Adipocyte (in vitro differentiated cells): ENCODE measurements at regions not wholly inside any gene's neighbourhood (a gene's known extent, or its start where the extent isn't known, plus 50 kb on each side); places are given as distances from the start of the nearest gene placed in this dataset.
"Not testable (repeated sequence)": the region's sequence is repeated elsewhere in the genome, so short reads cannot be mapped to it uniquely, and the experiment has no call there.

Experiments
- DNase-seq: peaks from one replicate; pipeline ENCODE4 v3.0.0-alpha.2; 2015; ENCODE audit warnings: low read depth
- H3K27me3 ChIP-seq: replicated peaks from 2 replicates; pipeline ENCODE4 v1.7.0; 2013; ENCODE audit warnings: mild to moderate bottlenecking, low read length, moderate library complexity; ENCODE audit not compliant: control insufficient read depth, insufficient read depth
- H3K36me3 ChIP-seq: 2 replicates; pipeline ENCODE4 v1.7.0; 2013; ENCODE audit warnings: low read length, mild to moderate bottlenecking, moderate library complexity; ENCODE audit not compliant: control insufficient read depth, insufficient read depth, severe bottlenecking
- H3K4me1 ChIP-seq: 2 replicates; pipeline ENCODE4 v1.7.0; 2013; ENCODE audit warnings: mild to moderate bottlenecking, low read length, moderate library complexity; ENCODE audit not compliant: control insufficient read depth, insufficient read depth
- H3K4me3 ChIP-seq: 2 replicates; pipeline ENCODE4 v1.7.0; 2013; ENCODE audit warnings: mild to moderate bottlenecking, low read length, moderate library complexity
- H3K9ac ChIP-seq: 2 replicates; pipeline ENCODE4 v1.7.0; 2013; ENCODE audit warnings: mild to moderate bottlenecking, low read length, moderate library complexity
- H3K9me3 ChIP-seq: 2 replicates; pipeline ENCODE4 v1.7.0; 2013; ENCODE audit warnings: mild to moderate bottlenecking, low read length, moderate library complexity; ENCODE audit not compliant: control insufficient read depth

DNA sequence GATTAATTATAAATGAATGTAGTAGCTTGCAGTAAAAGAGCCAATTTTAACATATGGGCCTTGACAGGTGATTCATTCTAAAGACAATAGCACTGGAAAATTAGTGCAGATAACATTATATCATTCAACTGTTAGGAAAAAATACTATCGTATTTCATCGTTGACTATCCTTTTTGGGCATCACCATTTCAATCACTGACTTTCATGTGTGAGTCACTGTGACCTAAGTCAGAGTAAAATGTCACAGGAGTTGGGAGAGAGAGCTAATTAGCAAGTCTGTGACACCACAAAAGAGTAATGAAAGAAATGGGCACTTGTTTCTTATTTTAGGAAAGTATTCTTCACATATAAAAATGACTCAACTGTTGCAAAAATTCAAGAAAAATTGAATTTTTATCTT is 253.8 kb upstream of the CNTN5 start:
- Histone ChIP-seq H3K27me3 (no peaks in the 10 kb centered on the region), H3K4me3 (no peak overlapping the region), H3K9ac (no peak overlapping the region), H3K36me3 (no peaks in the 10 kb centered on the region), H3K9me3 (peaks cover 5% of the 10 kb centered on the region), H3K4me1 (no peaks in the 10 kb centered on the region)
- no peak for DNase-seq

DNA sequence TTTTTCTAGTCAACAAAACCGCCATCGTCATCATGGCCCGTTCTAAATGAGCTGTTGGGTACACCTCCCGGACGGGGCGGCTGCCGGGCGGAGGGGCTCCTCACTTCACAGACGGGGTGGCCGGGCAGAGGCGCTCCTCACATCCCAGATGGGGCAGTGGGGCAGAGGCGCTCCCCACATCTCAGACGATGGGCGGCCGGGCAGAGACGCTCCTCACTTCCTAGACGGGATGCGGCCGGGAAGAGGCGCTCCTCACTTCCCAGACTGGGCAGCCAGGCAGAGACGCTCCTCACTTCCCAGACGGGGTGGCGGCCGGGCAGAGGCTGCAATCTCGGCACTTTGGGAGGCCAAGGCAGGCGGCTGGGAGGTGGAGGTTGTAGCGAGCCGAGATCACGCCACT is 250.7 kb upstream of the CNTN5 start:
- not testable (repeated sequence) for H3K36me3 ChIP-seq, DNase-seq, H3K9ac ChIP-seq, H3K4me3 ChIP-seq, H3K27me3 ChIP-seq, H3K4me1 ChIP-seq
- H3K9me3 ChIP-seq: peaks cover 11% of the 10 kb centered on the region

DNA sequence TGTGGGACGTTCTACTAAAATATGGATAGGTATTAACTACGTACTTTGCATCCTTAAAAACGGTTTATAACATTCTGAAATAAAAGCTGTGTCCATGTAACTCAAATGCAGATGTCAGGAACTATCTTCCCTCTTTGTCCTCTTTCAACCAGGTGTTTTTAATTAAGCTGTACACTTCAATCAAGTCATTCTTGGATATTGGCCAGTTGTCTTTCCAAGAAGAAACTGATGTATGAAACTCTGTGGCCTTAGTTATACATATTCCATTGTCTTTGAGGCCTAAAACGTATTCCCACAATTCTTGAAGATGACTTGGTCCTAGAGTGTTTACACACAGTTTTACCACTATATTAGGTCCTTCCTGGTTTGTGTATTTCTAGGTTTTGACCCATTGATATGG is 249.0 kb upstream of the CNTN5 start:
- Histone ChIP-seq H3K4me3 (no peak overlapping the region), H3K27me3 (no peaks in the 10 kb centered on the region), H3K9me3 (peaks cover 10% of the 10 kb centered on the region), H3K4me1 (no peaks in the 10 kb centered on the region), H3K36me3 (no peaks in the 10 kb centered on the region), H3K9ac (no peak overlapping the region)
- DNase-seq: no peak

GRCh38 chr11:98772893-98773292 is 247.9 kb upstream of the CNTN5 start:
- Histone ChIP-seq H3K9ac (no peak overlapping the region), H3K36me3 (no peaks in the 10 kb centered on the region), H3K9me3 (peaks cover 10% of the 10 kb centered on the region), H3K4me3 (no peak overlapping the region), H3K27me3 (no peaks in the 10 kb centered on the region), H3K4me1 (no peaks in the 10 kb centered on the region)
- no peak for DNase-seq

DNA sequence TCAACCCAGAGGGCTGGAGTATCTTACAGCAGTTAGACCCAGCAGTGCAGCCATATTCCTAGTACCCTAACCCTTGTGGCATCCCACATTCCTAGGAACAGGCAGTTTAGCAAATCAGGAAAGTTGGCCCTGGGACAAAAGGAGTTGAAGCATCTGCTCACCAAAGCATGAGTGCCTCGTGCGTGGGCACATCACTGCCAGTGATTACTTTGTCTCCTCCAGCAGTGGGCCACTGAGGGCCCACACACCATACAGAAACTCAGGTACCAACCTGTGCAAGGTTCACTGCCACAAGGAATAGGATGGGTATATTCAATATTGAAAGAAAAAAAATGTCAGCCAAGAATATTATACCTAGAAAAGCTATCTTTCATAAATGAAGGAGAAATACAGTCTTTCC is 227.5 kb upstream of the CNTN5 start:
- no peak overlapping the region for H3K4me3 ChIP-seq
- no peaks in the 10 kb centered on the region for H3K36me3 ChIP-seq
- no peak for DNase-seq
- H3K9ac ChIP-seq: no peak overlapping the region
- no peaks in the 10 kb centered on the region for H3K27me3 ChIP-seq
- H3K9me3 ChIP-seq: peaks cover 10% of the 10 kb centered on the region
- H3K4me1 ChIP-seq: no peaks in the 10 kb centered on the region

DNA sequence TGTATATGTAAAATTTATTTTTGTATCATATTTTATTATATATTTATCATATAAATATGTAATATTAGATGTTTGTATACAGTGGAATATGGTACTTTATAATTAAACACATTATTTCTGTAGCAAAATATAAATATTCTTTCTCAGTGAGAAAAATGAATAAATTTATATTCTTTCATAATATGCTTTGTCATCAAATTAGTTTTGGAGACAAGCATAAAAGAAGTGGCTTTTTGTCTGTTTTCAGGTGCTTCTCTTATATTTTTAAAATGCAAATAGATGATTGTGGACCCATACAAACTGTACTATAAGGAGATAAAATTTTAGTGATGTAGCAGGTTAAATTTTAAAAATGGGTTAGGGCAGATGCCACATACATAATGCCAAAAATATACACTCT is 222.4 kb upstream of the CNTN5 start:
- peaks cover 16% of the 10 kb centered on the region for H3K9me3 ChIP-seq
- no peak overlapping the region for H3K4me3 ChIP-seq
- no peaks in the 10 kb centered on the region for H3K27me3 ChIP-seq
- DNase-seq: no peak
- H3K36me3 ChIP-seq: no peaks in the 10 kb centered on the region
- H3K9ac ChIP-seq: no peak overlapping the region
- no peaks in the 10 kb centered on the region for H3K4me1 ChIP-seq

GRCh38 chr11:98800696-98801095 is 220.1 kb upstream of the CNTN5 start:
- Histone ChIP-seq H3K36me3 (no peaks in the 10 kb centered on the region), H3K9ac (no peak overlapping the region), H3K27me3 (no peaks in the 10 kb centered on the region)

DNA sequence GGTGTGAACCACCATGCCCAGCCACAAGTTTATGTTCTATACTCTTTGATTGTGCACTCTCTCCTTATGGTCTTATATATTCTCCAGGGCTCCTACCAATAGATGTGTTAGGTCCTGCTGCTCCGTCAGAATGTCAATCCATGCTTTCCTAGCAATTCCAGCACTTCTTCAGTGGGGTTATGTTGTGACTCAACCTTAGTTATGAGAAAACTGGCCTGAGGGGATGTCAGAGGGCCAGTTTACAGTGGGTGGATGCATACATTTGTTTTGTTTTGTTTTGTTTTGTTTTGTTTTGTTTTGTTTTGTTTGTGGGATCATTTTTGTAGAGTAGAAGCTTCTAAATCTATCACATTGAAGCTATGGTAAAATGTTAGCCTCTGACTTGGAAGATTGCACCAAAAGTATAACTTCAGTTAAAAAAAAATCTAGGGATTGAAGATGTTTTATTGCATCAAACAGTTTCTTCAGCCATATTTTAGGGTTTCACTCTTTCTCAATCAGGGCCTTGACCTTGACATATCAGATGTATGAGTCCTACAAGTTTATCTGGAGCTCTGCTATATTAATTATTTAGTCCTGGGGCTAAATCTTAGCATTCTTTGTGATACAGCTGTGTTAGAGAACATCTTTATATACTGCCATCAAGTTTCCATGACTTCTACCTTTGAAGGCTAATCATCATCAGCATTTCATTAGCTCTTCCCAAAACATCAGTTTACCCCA is 191.6 kb upstream of the CNTN5 start:
- no peaks in the 10 kb centered on the region for H3K4me1 ChIP-seq
- H3K4me3 ChIP-seq: no peak overlapping the region
- no peaks in the 10 kb centered on the region for H3K36me3 ChIP-seq
- H3K27me3 ChIP-seq: no peaks in the 10 kb centered on the region
- H3K9ac ChIP-seq: no peak overlapping the region
- peaks cover 4% of the 10 kb centered on the region for H3K9me3 ChIP-seq
- DNase-seq: no peak

More at GRCh38 chr11:98800696-98801095, 220.1 kb upstream of the CNTN5 start:
- no peaks in the 10 kb centered on the region for H3K4me1 ChIP-seq
- H3K4me3 ChIP-seq: no peak overlapping the region
- peaks cover 9% of the 10 kb centered on the region for H3K9me3 ChIP-seq
- DNase-seq: no peak

DNA sequence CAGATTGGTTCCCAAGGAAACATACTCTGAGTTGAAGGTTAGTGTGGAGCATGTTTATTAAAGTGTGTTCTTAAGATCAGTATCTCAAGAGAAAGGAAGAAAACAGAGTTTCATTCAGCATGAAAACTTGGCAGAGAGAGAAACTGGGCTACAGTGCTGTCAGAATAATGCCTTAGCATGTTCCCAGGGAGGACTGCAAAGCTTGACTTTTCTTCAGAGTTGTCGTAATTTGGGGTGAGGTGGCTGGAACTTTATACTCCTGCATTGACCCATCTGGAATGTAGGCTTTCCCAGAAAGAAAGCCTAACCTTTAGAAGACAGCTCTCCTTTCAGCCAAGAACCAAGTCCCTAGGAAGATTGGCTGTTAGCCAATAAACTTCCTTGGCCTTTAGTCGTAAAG is 190.8 kb upstream of the CNTN5 start:
- no peak for DNase-seq
- Histone ChIP-seq H3K4me1 (no peaks in the 10 kb centered on the region), H3K27me3 (no peaks in the 10 kb centered on the region), H3K9ac (no peak overlapping the region), H3K36me3 (no peaks in the 10 kb centered on the region), H3K4me3 (no peak overlapping the region), H3K9me3 (peaks cover 4% of the 10 kb centered on the region)

DNA sequence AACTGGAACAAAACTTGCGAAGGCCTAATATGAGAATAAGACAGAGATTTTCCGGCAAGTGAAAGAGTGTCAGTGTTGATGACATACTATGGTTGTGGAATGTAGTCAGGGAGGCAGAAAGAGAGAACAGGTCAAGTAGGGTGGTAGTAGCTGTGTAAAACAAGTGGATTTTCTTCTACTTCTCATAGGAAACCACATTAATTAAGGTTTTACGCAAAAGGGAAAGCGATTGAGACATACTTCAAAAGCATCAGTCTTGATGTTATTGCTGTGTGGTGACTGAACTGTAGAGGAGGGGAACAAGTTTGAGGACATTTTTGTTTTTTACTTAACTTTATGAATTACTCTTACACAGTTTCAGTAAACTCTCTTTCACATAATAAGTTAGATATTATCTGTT is 186.0 kb upstream of the CNTN5 start:
- H3K36me3 ChIP-seq: no peaks in the 10 kb centered on the region
- no peaks in the 10 kb centered on the region for H3K27me3 ChIP-seq
- no peaks in the 10 kb centered on the region for H3K9me3 ChIP-seq
- H3K4me3 ChIP-seq: no peak overlapping the region
- no peak overlapping the region for H3K9ac ChIP-seq
- DNase-seq: no peak
- no peaks in the 10 kb centered on the region for H3K4me1 ChIP-seq

GRCh38 chr11:98835335-98835734 is 185.4 kb upstream of the CNTN5 start:
- Histone ChIP-seq H3K36me3 (no peaks in the 10 kb centered on the region), H3K9me3 (peaks cover 3% of the 10 kb centered on the region), H3K4me3 (no peak overlapping the region), H3K4me1 (no peaks in the 10 kb centered on the region), H3K27me3 (no peaks in the 10 kb centered on the region), H3K9ac (no peak overlapping the region)
- DNase-seq: no peak

- H3K9ac ChIP-seq: no peak overlapping the region
- H3K9me3 ChIP-seq: peaks cover 3% of the 10 kb centered on the region
- H3K4me1 ChIP-seq: no peaks in the 10 kb centered on the region
- H3K36me3 ChIP-seq: no peaks in the 10 kb centered on the region
- no peak for DNase-seq
- H3K4me3 ChIP-seq: no peak overlapping the region
- no peaks in the 10 kb centered on the region for H3K27me3 ChIP-seq
These were observed 184.6 kb upstream of the CNTN5 start for GRCh38 chr11:98836156-98836555.
